ENCODE measurements at regions not wholly inside any gene's neighbourhood (a gene's known extent, or its start where the extent isn't known, plus 50 kb on each side); places are given as distances from the start of the nearest gene placed in this dataset.

DNA sequence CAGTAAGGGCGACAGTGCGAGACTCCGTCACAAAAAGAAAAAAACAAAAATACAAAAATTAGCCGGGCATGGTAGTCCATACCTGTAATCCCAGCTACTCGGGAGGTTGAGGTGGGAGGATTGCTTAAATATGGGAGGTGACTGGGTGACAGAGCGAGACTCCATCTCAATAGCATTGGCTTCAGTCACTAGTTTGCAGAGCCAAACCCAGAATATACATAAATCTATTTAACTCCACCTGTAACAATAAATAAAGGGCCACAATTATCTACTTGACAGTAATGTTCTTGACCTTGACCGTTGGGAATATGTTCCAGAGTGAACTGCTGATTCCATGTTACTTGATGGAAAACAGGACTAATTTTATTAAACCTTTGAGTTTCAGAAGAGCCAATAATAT lies 198.9 kb upstream of the MDGA2 start:
- Histone ChIP-seq H3K9me3 (no peaks in the 10 kb centered on the region), H3K27me3 (no peaks in the 10 kb centered on the region), H3K4me3 (no peak overlapping the region), H3K36me3 (no peaks in the 10 kb centered on the region), H3K4me1 (ENCODE audit: insufficient read depth) (no peaks in the 10 kb centered on the region), H3K27ac (no peak overlapping the region)
- intact Hi-C loops (cut with DNase I) = no loop called here
- no peak for DNase-seq
- no peak for TF ChIP-seq POLR2A (IDR thresholded peaks at IDR 0.05)
- TF ChIP-seq, protein P1, sequence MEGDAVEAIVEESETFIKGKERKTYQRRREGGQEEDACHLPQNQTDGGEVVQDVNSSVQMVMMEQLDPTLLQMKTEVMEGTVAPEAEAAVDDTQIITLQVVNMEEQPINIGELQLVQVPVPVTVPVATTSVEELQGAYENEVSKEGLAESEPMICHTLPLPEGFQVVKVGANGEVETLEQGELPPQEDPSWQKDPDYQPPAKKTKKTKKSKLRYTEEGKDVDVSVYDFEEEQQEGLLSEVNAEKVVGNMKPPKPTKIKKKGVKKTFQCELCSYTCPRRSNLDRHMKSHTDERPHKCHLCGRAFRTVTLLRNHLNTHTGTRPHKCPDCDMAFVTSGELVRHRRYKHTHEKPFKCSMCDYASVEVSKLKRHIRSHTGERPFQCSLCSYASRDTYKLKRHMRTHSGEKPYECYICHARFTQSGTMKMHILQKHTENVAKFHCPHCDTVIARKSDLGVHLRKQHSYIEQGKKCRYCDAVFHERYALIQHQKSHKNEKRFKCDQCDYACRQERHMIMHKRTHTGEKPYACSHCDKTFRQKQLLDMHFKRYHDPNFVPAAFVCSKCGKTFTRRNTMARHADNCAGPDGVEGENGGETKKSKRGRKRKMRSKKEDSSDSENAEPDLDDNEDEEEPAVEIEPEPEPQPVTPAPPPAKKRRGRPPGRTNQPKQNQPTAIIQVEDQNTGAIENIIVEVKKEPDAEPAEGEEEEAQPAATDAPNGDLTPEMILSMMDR (IDR thresholded peaks at IDR 0.05) = no peak
- no peak for TF ChIP-seq EP300 (IDR thresholded peaks at IDR 0.05)
- 69 to 71% (median 70%) methylated on average over 7 of the region's 7 CpGs for WGBS, 3 donors

DNA sequence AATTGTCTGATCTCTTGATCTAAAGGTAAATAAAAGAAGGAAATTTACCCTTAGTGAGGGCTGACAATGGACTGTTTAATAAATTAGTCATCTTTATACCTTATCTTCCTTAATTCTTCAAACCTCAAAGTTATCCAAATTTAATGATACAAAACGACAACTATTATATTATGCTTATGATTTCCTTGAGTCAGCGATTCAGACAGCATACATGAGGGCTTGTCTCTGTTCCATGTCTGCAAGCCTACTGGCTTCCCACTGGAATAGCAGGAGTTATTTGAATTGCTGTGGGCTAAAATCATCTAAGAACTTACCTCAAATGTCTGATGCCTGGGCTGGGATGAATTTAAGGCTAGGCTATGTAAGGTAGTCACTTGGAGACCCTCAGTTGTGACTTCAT lies 197.2 kb upstream of the MDGA2 start:
- WGBS, 3 donors = 60 to 69% (median 68%) methylated on average over 2 of the region's 2 CpGs
- Histone ChIP-seq H3K4me1 (ENCODE audit: insufficient read depth) (no peaks in the 10 kb centered on the region), H3K27ac (no peak overlapping the region), H3K4me3 (no peak overlapping the region), H3K27me3 (no peaks in the 10 kb centered on the region), H3K9me3 (no peaks in the 10 kb centered on the region), H3K36me3 (no peaks in the 10 kb centered on the region)
- TF ChIP-seq, protein P1 (IDR thresholded peaks at IDR 0.05) = no peak
- TF ChIP-seq EP300 (IDR thresholded peaks at IDR 0.05) (no peak), POLR2A (IDR thresholded peaks at IDR 0.05) (no peak)
- DNase-seq = no peak
- intact Hi-C loops (cut with DNase I) = no loop called here

DNA sequence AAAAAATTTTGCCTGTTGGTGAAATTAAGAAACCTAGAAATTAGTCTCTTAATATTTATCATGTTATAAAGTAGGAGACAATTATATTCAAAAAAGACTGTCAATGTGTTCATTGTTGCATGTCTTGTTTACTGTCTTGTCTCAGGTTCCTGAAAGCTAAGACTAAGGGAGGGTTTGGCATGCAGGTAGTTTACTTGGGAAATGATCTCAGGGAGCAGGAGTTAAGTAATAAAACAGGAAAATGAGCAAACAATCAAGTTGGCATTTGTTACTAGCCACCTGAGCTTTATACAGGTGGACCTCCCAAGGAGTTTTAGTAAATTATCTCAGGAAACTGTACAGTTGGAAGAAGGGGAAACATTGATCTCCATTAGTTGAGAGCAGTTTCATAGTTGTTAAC lies 188.0 kb upstream of the MDGA2 start:
- Histone ChIP-seq H3K4me1 (ENCODE audit: insufficient read depth) (no peaks in the 10 kb centered on the region), H3K36me3 (no peaks in the 10 kb centered on the region), H3K27ac (no peak overlapping the region), H3K4me3 (no peak overlapping the region), H3K9me3 (no peaks in the 10 kb centered on the region), H3K27me3 (no peaks in the 10 kb centered on the region)
- no peak for TF ChIP-seq EP300 (IDR thresholded peaks at IDR 0.05)
- TF ChIP-seq, protein P1 (IDR thresholded peaks at IDR 0.05) = no peak
- no peak for TF ChIP-seq POLR2A (IDR thresholded peaks at IDR 0.05)
- intact Hi-C loops (cut with DNase I) = no loop called here
- DNase-seq = no peak

DNA sequence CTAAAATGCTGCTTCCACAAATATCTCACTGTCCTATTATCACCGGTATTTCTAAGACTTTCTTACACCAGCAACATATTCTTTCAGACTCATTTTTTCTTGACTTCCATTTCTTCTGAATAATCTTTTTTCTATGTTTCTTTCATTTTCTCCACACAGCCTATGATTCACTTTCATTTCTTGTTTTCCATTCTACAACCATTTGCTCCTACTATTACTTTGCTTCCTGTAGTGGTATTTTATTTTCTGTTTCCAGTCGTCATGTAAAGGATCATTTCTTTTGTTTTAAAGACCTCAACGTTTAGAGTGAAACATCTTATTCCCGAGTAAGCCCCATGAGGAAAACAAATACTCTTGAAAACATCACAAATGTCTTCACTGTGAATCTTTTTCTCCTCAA lies 182.2 kb upstream of the MDGA2 start:
- H3K36me3 ChIP-seq = no peaks in the 10 kb centered on the region
- no peak overlapping the region for H3K4me3 ChIP-seq
- intact Hi-C loops (cut with DNase I) = no loop called here
- no peak for DNase-seq
- 53 to 66% (median 56%) methylated on average over 4 of the region's 4 CpGs for WGBS, 3 donors
- no peaks in the 10 kb centered on the region for H3K9me3 ChIP-seq
- TF ChIP-seq EP300 (IDR thresholded peaks at IDR 0.05) (no peak), POLR2A (IDR thresholded peaks at IDR 0.05) (no peak)
- TF ChIP-seq, protein P1 (IDR thresholded peaks at IDR 0.05) = no peak
- no peak overlapping the region for H3K27ac ChIP-seq
- no peaks in the 10 kb centered on the region for H3K4me1 ChIP-seq (ENCODE audit: insufficient read depth)
- no peaks in the 10 kb centered on the region for H3K27me3 ChIP-seq

DNA sequence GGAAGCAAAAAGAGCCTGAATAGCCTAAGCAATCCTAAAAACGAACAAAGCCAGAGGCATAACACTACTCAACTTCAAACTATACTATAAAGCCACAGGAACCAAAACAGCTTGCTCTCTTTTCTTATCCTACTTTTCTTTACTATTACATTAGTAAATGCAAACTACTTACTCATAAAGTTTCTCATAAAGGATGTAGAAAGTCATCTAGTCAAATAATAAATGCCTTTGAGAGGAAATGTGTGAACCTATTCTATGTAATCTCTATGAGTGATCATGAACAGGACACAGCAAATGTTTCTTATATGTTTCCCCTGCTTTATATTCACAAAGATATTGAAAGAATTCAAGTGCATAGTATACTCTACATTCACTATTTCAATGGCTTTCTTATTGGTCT lies 176.9 kb upstream of the MDGA2 start:
- intact Hi-C loops (cut with DNase I) = no loop called here
- no peaks in the 10 kb centered on the region for H3K9me3 ChIP-seq
- DNase-seq = no peak
- no peaks in the 10 kb centered on the region for H3K27me3 ChIP-seq
- H3K27ac ChIP-seq = no peak overlapping the region
- WGBS, 3 donors = 0 to 49% (median 0%) methylated on average over 1 of the region's 1 CpG
- no peak overlapping the region for H3K4me3 ChIP-seq
- H3K4me1 ChIP-seq (ENCODE audit: insufficient read depth) = no peaks in the 10 kb centered on the region
- TF ChIP-seq POLR2A (IDR thresholded peaks at IDR 0.05) (no peak), EP300 (IDR thresholded peaks at IDR 0.05) (no peak)
- TF ChIP-seq, protein P1 (IDR thresholded peaks at IDR 0.05) = no peak
- no peaks in the 10 kb centered on the region for H3K36me3 ChIP-seq

All from ovary (tissue), 7 donors.